Ectodermal cell (in vitro differentiated cells): ENCODE measurements at regions not wholly inside any gene's neighbourhood (a gene's known extent, or its start where the extent isn't known, plus 50 kb on each side); places are given as distances from the start of the nearest gene placed in this dataset.

Source experiments
- H3K27ac ChIP-seq: 2 replicates; pipeline ENCODE4 v1.7.0; 2013; ENCODE audit warnings: mild to moderate bottlenecking, low read depth, low read length; ENCODE audit not compliant: insufficient read depth, poor library complexity, severe bottlenecking
- H3K27me3 ChIP-seq: 2 replicates; pipeline ENCODE4 v1.7.0; 2013; ENCODE audit warnings: mild to moderate bottlenecking, low read length; ENCODE audit not compliant: insufficient read depth, control insufficient read depth, poor library complexity, severe bottlenecking
- H3K36me3 ChIP-seq: one replicate; pipeline ENCODE4 v1.7.0; 2013; ENCODE audit warnings: low read length; ENCODE audit not compliant: control insufficient read depth, insufficient read depth
- H3K4me1 ChIP-seq: one replicate; pipeline ENCODE4 v1.7.0; 2013; ENCODE audit warnings: low read length; ENCODE audit not compliant: control insufficient read depth, insufficient read depth
- H3K4me3 ChIP-seq: 2 replicates; pipeline ENCODE4 v1.7.0; 2013; ENCODE audit warnings: low read depth, low read length, control low read depth; ENCODE audit not compliant: insufficient read depth
- H3K9me3 ChIP-seq: 2 replicates; pipeline ENCODE4 v1.7.0; 2013; ENCODE audit warnings: mild to moderate bottlenecking, low read length, moderate library complexity; ENCODE audit not compliant: control insufficient read depth
- WGBS, 2 experiments: methylation state at CpG; one replicate each; pipeline ENCODE4 v1.1.7; 2013; ENCODE audit warnings: missing lambda C conversion rate in 2 of 2; 5-methylcytosine and 5-hydroxymethylcytosine counted together

GRCh38 chr10:8389630-8390029 lies 335.1 kb downstream of the GATA3 start:
- Histone ChIP-seq H3K4me3 (no peak overlapping the region), H3K27ac (no peak overlapping the region), H3K27me3 (no peaks in the 10 kb centered on the region), H3K36me3 (no peaks in the 10 kb centered on the region), H3K9me3 (no peaks in the 10 kb centered on the region), H3K4me1 (no peaks in the 10 kb centered on the region)
- 100% methylated on average over 1 of the region's 2 CpGs for WGBS, 2 experiments

- H3K4me1 ChIP-seq = no peaks in the 10 kb centered on the region
- WGBS, 2 experiments = 94 to 96% methylated on average over 2 of the region's 2 CpGs
These were observed 337.7 kb downstream of the GATA3 start for GRCh38 chr10:8392216-8392615.

GRCh38 chr10:8393531-8393930 lies 339.0 kb downstream of the GATA3 start:
- no peaks in the 10 kb centered on the region for H3K4me1 ChIP-seq
- WGBS, 2 experiments = 85 to 93% methylated on average over 2 of the region's 2 CpGs

More at GRCh38 chr10:8392216-8392615, 337.7 kb downstream of the GATA3 start:
- Histone ChIP-seq H3K4me3 (no peak overlapping the region), H3K27me3 (no peaks in the 10 kb centered on the region), H3K36me3 (no peaks in the 10 kb centered on the region), H3K27ac (no peak overlapping the region), H3K9me3 (no peaks in the 10 kb centered on the region)

GRCh38 chr10:8396675-8397074 lies 342.2 kb downstream of the GATA3 start:
- H3K36me3 ChIP-seq = no peaks in the 10 kb centered on the region
- H3K9me3 ChIP-seq = no peaks in the 10 kb centered on the region
- no peak overlapping the region for H3K4me3 ChIP-seq
- H3K27me3 ChIP-seq = no peaks in the 10 kb centered on the region
- 95 to 100% methylated on average over 1 of the region's 1 CpG for WGBS, 2 experiments
- no peaks in the 10 kb centered on the region for H3K4me1 ChIP-seq
- no peak overlapping the region for H3K27ac ChIP-seq

More at GRCh38 chr10:8393531-8393930, 339.0 kb downstream of the GATA3 start:
- no peak overlapping the region for H3K27ac ChIP-seq
- H3K27me3 ChIP-seq = no peaks in the 10 kb centered on the region
- no peak overlapping the region for H3K4me3 ChIP-seq
- no peaks in the 10 kb centered on the region for H3K9me3 ChIP-seq
- no peaks in the 10 kb centered on the region for H3K36me3 ChIP-seq

GRCh38 chr10:8398771-8399170 lies 344.3 kb downstream of the GATA3 start:
- 88% methylated on average over 1 of the region's 1 CpG; no CpG with 5 or more reads in 1 of the 2 experiments for WGBS, 2 experiments
- Histone ChIP-seq H3K27me3 (no peaks in the 10 kb centered on the region), H3K4me1 (peaks cover 7% of the 10 kb centered on the region), H3K9me3 (no peaks in the 10 kb centered on the region), H3K4me3 (no peak overlapping the region), H3K27ac (no peak overlapping the region), H3K36me3 (no peaks in the 10 kb centered on the region)

GRCh38 chr10:8400151-8400550 lies 345.7 kb downstream of the GATA3 start:
- Histone ChIP-seq H3K36me3 (no peaks in the 10 kb centered on the region), H3K4me3 (no peak overlapping the region), H3K9me3 (no peaks in the 10 kb centered on the region), H3K27ac (no peak overlapping the region), H3K4me1 (peaks cover 20% of the 10 kb centered on the region), H3K27me3 (no peaks in the 10 kb centered on the region)
- WGBS, 2 experiments = 64 to 67% methylated on average over 6 of the region's 6 CpGs

- no peaks in the 10 kb centered on the region for H3K36me3 ChIP-seq
These were observed 346.4 kb downstream of the GATA3 start for GRCh38 chr10:8400892-8401291.

GRCh38 chr10:8401531-8401930 lies 347.0 kb downstream of the GATA3 start:
- no peaks in the 10 kb centered on the region for H3K36me3 ChIP-seq
- H3K9me3 ChIP-seq = no peaks in the 10 kb centered on the region
- no peaks in the 10 kb centered on the region for H3K27me3 ChIP-seq
- H3K4me3 ChIP-seq = no peak overlapping the region
- H3K4me1 ChIP-seq = peaks cover 20% of the 10 kb centered on the region
- 89 to 91% methylated on average over 2 to 4 of the region's 4 CpGs for WGBS, 2 experiments
- H3K27ac ChIP-seq = no peak overlapping the region

More at GRCh38 chr10:8400892-8401291, 346.4 kb downstream of the GATA3 start:
- Histone ChIP-seq H3K27me3 (no peaks in the 10 kb centered on the region), H3K27ac (no peak overlapping the region), H3K4me1 (peaks cover 20% of the 10 kb centered on the region), H3K4me3 (no peak overlapping the region), H3K9me3 (no peaks in the 10 kb centered on the region)
- 88 to 93% methylated on average over 3 of the region's 3 CpGs for WGBS, 2 experiments

GRCh38 chr10:8402576-8402975 lies 348.1 kb downstream of the GATA3 start:
- WGBS, 2 experiments = 62 to 98% methylated on average over 3 to 4 of the region's 4 CpGs
- Histone ChIP-seq H3K4me1 (peaks cover 20% of the 10 kb centered on the region), H3K9me3 (no peaks in the 10 kb centered on the region), H3K4me3 (no peak overlapping the region), H3K27ac (no peak overlapping the region), H3K36me3 (no peaks in the 10 kb centered on the region), H3K27me3 (no peaks in the 10 kb centered on the region)

GRCh38 chr10:8403711-8404371 lies 349.4 kb downstream of the GATA3 start:
- WGBS, 2 experiments = 37 to 57% methylated on average over 3 to 4 of the region's 4 CpGs
- Histone ChIP-seq H3K27ac (no peak overlapping the region), H3K4me3 (no peak overlapping the region), H3K4me1 (peaks cover 20% of the 10 kb centered on the region), H3K9me3 (no peaks in the 10 kb centered on the region), H3K27me3 (no peaks in the 10 kb centered on the region), H3K36me3 (no peaks in the 10 kb centered on the region)
